Thyroid gland (tissue), 4 donors: ENCODE measurements at regions not wholly inside any gene's neighbourhood (a gene's known extent, or its start where the extent isn't known, plus 50 kb on each side); places are given as distances from the start of the nearest gene placed in this dataset.

Experiments
- CTCF ChIP-seq, 6 experiments: fragments of 200-600 bp in 3 of 6; fragments of 450-650 bp in 3 of 6; sonication (generic) in 3 of 6; IDR thresholded peaks; one replicate each; pipeline ENCODE4 v1.5.1; 2016 to 2019; ENCODE audit warnings: antibody characterized with exemption in 6 of 6, mild to moderate bottlenecking in 2 of 6, inconsistent platforms in 1 of 6, moderate library complexity in 1 of 6
- POLR2A ChIP-seq, 2 donors: fragments of 450-650 bp; IDR thresholded peaks; one replicate each; pipeline ENCODE4 v1.6.1; 2017; ENCODE audit warnings: antibody characterized with exemption in 2 of 2, mild to moderate bottlenecking in 2 of 2, moderate library complexity in 1 of 2

- TF ChIP-seq CTCF (IDR thresholded peaks at IDR 0.05) = no peak
- no peak for TF ChIP-seq POLR2A (IDR thresholded peaks at IDR 0.05)
These were observed 280.9 kb downstream of the CDH26 start for GRCh38 chr20:60238992-60239660.
